ENCODE measurements at regions not wholly inside any gene's neighbourhood (a gene's known extent, or its start where the extent isn't known, plus 50 kb on each side); places are given as distances from the start of the nearest gene placed in this dataset.

DNA sequence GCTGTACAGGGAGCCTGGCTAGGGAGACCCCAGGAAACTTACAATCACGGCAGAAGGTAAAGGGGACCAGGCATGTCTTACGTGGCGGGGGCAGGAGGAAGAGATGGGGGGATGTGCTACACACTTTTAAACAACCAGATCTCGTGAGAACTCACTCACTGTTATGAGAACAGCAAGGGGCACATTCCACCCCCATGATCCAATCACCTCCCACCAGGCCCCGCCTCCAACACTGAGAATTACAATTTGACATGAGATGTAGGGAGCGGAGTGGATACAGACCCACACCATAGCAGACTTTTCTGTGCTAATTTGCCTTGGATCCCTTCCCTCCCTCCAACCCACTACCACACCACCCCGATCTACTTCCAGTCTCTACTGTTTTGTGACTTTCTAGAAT, 106.7 kb upstream of the PEG3 start:
- Histone ChIP-seq H3K4me3 (no peak overlapping the region), H3K9me3 (peaks cover 0 to 6% (median 2%) of the 10 kb centered on the region in 4 donors), H3K27ac (no peak overlapping the region), H3K27me3 (no peaks in the 10 kb centered on the region), H3K4me1 (no peaks in the 10 kb centered on the region), H3K36me3 (no peaks in the 10 kb centered on the region)
- TF ChIP-seq POLR2A (IDR thresholded peaks at IDR 0.05), result no peak
- TF ChIP-seq, protein P1, sequence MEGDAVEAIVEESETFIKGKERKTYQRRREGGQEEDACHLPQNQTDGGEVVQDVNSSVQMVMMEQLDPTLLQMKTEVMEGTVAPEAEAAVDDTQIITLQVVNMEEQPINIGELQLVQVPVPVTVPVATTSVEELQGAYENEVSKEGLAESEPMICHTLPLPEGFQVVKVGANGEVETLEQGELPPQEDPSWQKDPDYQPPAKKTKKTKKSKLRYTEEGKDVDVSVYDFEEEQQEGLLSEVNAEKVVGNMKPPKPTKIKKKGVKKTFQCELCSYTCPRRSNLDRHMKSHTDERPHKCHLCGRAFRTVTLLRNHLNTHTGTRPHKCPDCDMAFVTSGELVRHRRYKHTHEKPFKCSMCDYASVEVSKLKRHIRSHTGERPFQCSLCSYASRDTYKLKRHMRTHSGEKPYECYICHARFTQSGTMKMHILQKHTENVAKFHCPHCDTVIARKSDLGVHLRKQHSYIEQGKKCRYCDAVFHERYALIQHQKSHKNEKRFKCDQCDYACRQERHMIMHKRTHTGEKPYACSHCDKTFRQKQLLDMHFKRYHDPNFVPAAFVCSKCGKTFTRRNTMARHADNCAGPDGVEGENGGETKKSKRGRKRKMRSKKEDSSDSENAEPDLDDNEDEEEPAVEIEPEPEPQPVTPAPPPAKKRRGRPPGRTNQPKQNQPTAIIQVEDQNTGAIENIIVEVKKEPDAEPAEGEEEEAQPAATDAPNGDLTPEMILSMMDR (IDR thresholded peaks at IDR 0.05), result no peak
- DNase-seq, result no peak

DNA sequence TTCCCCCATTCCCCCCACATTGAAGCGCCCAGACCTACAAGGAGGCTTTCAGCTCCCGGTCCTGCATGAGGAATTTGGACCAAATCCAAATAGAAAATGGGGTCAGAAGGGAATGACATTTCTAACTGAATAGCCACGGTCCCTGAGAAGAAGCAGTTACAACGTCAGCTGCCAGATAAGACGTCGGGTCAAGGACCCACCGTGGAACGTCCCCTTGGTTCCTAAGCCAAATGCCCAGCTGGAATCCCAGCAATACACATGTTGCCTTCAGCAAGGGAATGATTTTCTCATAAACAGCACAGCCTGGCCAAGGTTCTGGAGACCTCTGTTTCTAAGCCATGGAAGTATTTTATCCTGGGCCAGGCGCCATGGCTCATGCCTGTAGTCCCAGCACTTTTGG, 109.1 kb upstream of the PEG3 start:
- TF ChIP-seq, protein P1 (IDR thresholded peaks at IDR 0.05), result no peak
- TF ChIP-seq POLR2A (IDR thresholded peaks at IDR 0.05), result no peak

DNA sequence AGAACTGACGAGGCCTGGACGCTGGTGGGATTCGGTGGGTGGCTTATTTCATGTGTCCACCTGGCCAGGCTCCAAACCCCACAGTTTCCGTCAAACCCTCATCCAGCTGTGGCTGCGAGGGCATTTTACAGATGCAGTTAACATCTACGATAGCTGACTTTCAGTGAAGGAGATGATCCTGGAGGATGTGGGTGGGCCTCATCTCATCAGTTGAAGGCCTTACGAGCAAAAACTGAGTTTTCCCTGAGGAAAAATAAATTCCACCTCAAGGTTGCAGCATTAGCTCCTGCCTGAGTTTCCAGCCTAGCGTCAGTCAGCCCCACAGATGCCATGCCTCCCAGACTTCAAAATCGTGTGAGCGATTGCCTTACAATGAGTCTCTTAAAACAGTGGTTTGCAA, 111.1 kb upstream of the PEG3 start:
- no peak overlapping the region for H3K4me3 ChIP-seq
- no peaks in the 10 kb centered on the region for H3K27me3 ChIP-seq
- H3K4me1 ChIP-seq, result no peaks in the 10 kb centered on the region
- no peak for DNase-seq
- no peak for TF ChIP-seq POLR2A (IDR thresholded peaks at IDR 0.05)
- TF ChIP-seq, protein P1 (IDR thresholded peaks at IDR 0.05), result no peak
- H3K36me3 ChIP-seq, result no peaks in the 10 kb centered on the region
- no peak overlapping the region for H3K27ac ChIP-seq
- peaks cover 0 to 10% (median 0%) of the 10 kb centered on the region in 4 donors for H3K9me3 ChIP-seq

More for the DNA sequence above, 109.1 kb upstream of the PEG3 start:
- no peak overlapping the region for H3K4me3 ChIP-seq
- peaks cover 0 to 6% (median 0%) of the 10 kb centered on the region in 4 donors for H3K9me3 ChIP-seq
- H3K27me3 ChIP-seq, result no peaks in the 10 kb centered on the region
- no peak for DNase-seq
- H3K36me3 ChIP-seq, result no peaks in the 10 kb centered on the region
- no peaks in the 10 kb centered on the region for H3K4me1 ChIP-seq
- no peak overlapping the region for H3K27ac ChIP-seq

GRCh38 chr19:56953470-56953869, 112.9 kb upstream of the PEG3 start:
- TF ChIP-seq, protein P1 (IDR thresholded peaks at IDR 0.05), result no peak
- no peak for TF ChIP-seq POLR2A (IDR thresholded peaks at IDR 0.05)
- Histone ChIP-seq H3K27ac (no peak overlapping the region), H3K9me3 (peaks cover 0 to 10% (median 0%) of the 10 kb centered on the region in 4 donors), H3K4me1 (no peaks in the 10 kb centered on the region), H3K27me3 (no peaks in the 10 kb centered on the region), H3K4me3 (no peak overlapping the region), H3K36me3 (no peaks in the 10 kb centered on the region)
- no peak for DNase-seq

GRCh38 chr19:56955637-56956216, 115.2 kb upstream of the PEG3 start:
- TF ChIP-seq, protein P1 (IDR thresholded peaks at IDR 0.05), result no peak
- no peak for TF ChIP-seq POLR2A (IDR thresholded peaks at IDR 0.05)
- Histone ChIP-seq H3K27me3 (no peaks in the 10 kb centered on the region), H3K36me3 (no peaks in the 10 kb centered on the region), H3K9me3 (peaks cover 0 to 4% (median 0%) of the 10 kb centered on the region in 4 donors), H3K27ac (no peak overlapping the region), H3K4me1 (no peaks in the 10 kb centered on the region), H3K4me3 (no peak overlapping the region)
- DNase-seq, result no peak

All from Peyer's patch (tissue), 4 donors.